AG04449 (cell line): ENCODE measurements at regions not wholly inside any gene's neighbourhood (a gene's known extent, or its start where the extent isn't known, plus 50 kb on each side); places are given as distances from the start of the nearest gene placed in this dataset.

Experiments used
- CTCF ChIA-PET: fragments of 350-600 bp; formaldehyde crosslinking; extraction: SDS; loops from one replicate; lab custom pipeline; 2021; ENCODE audit warnings: antibody characterized with exemption; lab: Yijun Ruan, JAX
- POLR2A ChIA-PET: fragments of 400-600, 350-600 bp; formaldehyde crosslinking; extraction: SDS; loops from one replicate; lab custom pipeline; 2020; ENCODE audit warnings: antibody characterized with exemption, inconsistent platforms; lab: Yijun Ruan, JAX
- DNase-seq: peaks from one replicate; pipeline ENCODE4 v3.0.0-alpha.2; 2010; ENCODE audit warnings: low read depth, low spot score
- H3K4me3 ChIP-seq: 2 replicates; pipeline ENCODE4 v1.5.1; 2011; ENCODE audit warnings: low read depth, mild to moderate bottlenecking, control low read depth, low read length
- CTCF ChIP-seq: IDR thresholded peaks from one replicate; pipeline ENCODE4 v1.5.1; 2011; ENCODE audit warnings: mild to moderate bottlenecking, moderate library complexity, low read length, control low read depth, inconsistent platforms; ENCODE audit not compliant: insufficient read depth; ENCODE audit errors: missing control alignments

- ChIA-PET POLR2A (interaction anchor here (1.2 kb wide), 1 partner anchor 15 kb away, joined by 7 read pairs; no protein-coding TSS in a partner anchor), CTCF (interaction anchor here (1.5 kb wide), 1 partner anchor 14 kb away, joined by 4 read pairs; no protein-coding TSS in a partner anchor)
- no peak for TF ChIP-seq CTCF
- H3K4me3 ChIP-seq: no peak overlapping the region
- DNase-seq: no peak
These were observed 86.8 kb upstream of the CD180 start for GRCh38 chr5:67283275-67283987.

GRCh38 chr5:67281874-67282273 lies 85.3 kb upstream of the CD180 start:
- DNase-seq: no peak
- CTCF ChIA-PET: no interaction called here
- H3K4me3 ChIP-seq: no peak overlapping the region
- POLR2A ChIA-PET: no interaction called here
- TF ChIP-seq CTCF: no peak

- ChIA-PET POLR2A (no interaction called here), CTCF (no interaction called here)
- no peak for DNase-seq
- no peak overlapping the region for H3K4me3 ChIP-seq
- no peak for TF ChIP-seq CTCF
These were observed 77.2 kb upstream of the CD180 start for GRCh38 chr5:67273689-67274356.

- ChIA-PET POLR2A (no interaction called here), CTCF (interaction anchor here (0.9 kb wide), 1 partner anchor 8 kb away, joined by 3 read pairs; no protein-coding TSS in a partner anchor)
- TF ChIP-seq CTCF: no peak
- no peak for DNase-seq
- no peak overlapping the region for H3K4me3 ChIP-seq
These were observed 76.0 kb upstream of the CD180 start for GRCh38 chr5:67272453-67273130.

GRCh38 chr5:67268231-67269021 lies 71.8 kb upstream of the CD180 start:
- CTCF ChIA-PET: interaction anchor here (1.2 to 4.5 kb wide), 2 partner anchors 15 to 22 kb away, joined by 4 to 23 read pairs; no protein-coding TSS in a partner anchor
- POLR2A ChIA-PET: interaction anchor here (0.6 to 1.1 kb wide), 3 partner anchors 15 to 477 kb away, joined by 3 to 7 read pairs (median 4); no protein-coding TSS in a partner anchor
- H3K4me3 ChIP-seq: peak overlapping the region; percentile 31
- peak; percentile 57 for DNase-seq
- no peak for TF ChIP-seq CTCF
